ENCODE measurements at regions not wholly inside any gene's neighbourhood (a gene's known extent, or its start where the extent isn't known, plus 50 kb on each side); places are given as distances from the start of the nearest gene placed in this dataset.

DNA sequence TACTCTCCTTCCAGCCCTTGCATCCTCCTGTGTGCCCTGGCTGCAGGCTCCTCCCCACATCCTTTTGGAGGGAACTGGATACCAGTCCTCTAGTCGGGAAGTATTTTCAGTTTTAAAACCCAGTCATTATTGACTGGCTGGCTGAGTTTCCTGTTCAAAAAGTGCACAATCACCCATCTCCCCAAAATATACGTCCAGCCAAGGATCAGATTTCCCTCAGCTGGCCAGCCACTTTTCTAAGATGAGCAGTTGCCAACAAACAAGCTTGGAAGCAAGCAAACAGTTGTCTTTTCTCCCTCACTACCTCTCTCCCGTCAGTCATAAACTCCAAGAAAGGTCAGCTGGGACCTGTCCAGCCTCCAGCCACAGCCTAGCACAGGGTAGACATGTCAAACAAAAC is 147.7 kb upstream of the GALNT15 start:
- H3K4me3 ChIP-seq: no peak overlapping the region
- H3K27me3 ChIP-seq: no peaks in the 10 kb centered on the region
- peaks cover 0 to 4% of the 10 kb centered on the region in 2 donors for H3K4me1 ChIP-seq
- H3K9me3 ChIP-seq: no peaks in the 10 kb centered on the region
- TF ChIP-seq, protein P1, sequence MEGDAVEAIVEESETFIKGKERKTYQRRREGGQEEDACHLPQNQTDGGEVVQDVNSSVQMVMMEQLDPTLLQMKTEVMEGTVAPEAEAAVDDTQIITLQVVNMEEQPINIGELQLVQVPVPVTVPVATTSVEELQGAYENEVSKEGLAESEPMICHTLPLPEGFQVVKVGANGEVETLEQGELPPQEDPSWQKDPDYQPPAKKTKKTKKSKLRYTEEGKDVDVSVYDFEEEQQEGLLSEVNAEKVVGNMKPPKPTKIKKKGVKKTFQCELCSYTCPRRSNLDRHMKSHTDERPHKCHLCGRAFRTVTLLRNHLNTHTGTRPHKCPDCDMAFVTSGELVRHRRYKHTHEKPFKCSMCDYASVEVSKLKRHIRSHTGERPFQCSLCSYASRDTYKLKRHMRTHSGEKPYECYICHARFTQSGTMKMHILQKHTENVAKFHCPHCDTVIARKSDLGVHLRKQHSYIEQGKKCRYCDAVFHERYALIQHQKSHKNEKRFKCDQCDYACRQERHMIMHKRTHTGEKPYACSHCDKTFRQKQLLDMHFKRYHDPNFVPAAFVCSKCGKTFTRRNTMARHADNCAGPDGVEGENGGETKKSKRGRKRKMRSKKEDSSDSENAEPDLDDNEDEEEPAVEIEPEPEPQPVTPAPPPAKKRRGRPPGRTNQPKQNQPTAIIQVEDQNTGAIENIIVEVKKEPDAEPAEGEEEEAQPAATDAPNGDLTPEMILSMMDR (IDR thresholded peaks at IDR 0.05): no peak
- H3K27ac ChIP-seq: no peak overlapping the region
- no peaks in the 10 kb centered on the region for H3K36me3 ChIP-seq
- no peak for DNase-seq (ENCODE audit: low spot score)

DNA sequence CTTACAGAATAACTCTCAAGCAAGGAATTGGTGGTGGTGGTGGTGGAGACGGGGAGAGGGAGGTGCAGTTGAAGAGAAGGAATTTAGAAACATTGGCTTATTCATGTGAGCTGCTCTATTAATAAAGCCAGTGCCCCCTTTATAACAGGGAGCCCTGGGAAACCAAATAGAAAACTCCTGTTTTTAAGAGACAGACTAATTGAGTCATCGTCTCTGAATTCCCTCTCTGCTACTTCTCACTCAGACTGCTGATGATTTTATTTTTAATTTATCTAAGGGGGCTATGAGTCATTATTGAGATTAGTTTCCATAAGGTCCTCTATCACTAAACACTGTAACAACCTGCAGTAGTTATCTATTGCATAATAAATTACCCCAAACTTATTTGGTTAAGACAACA is 145.9 kb upstream of the GALNT15 start:
- DNase-seq (ENCODE audit: low spot score): no peak
- no peak overlapping the region for H3K4me3 ChIP-seq
- peaks cover 0 to 4% of the 10 kb centered on the region in 2 donors for H3K4me1 ChIP-seq
- H3K27ac ChIP-seq: no peak overlapping the region
- no peaks in the 10 kb centered on the region for H3K36me3 ChIP-seq
- no peaks in the 10 kb centered on the region for H3K9me3 ChIP-seq
- no peaks in the 10 kb centered on the region for H3K27me3 ChIP-seq
- TF ChIP-seq, protein P1 (IDR thresholded peaks at IDR 0.05): no peak

DNA sequence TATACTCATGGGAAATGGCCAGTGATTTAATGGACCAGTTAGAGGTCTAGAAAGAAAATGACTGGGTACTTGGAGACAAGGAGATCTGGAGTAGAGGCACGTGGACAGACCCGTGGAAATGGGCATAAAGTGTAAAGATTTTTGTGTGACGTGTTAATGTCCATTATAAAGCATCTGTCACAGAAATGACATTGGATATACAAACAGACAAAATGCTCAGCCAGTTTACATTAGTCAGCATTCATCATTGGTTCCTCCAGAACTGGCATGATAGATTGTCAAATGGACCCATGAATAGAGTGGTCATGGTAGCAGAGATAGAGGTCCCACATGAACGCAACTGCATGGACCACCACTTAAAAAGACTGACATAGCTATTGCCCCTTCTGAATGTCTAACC is 144.1 kb upstream of the GALNT15 start:
- TF ChIP-seq, protein P1 (IDR thresholded peaks at IDR 0.05): no peak
- Histone ChIP-seq H3K27ac (no peak overlapping the region), H3K27me3 (no peaks in the 10 kb centered on the region), H3K36me3 (no peaks in the 10 kb centered on the region), H3K4me1 (peaks cover 0 to 4% of the 10 kb centered on the region in 2 donors), H3K9me3 (no peaks in the 10 kb centered on the region), H3K4me3 (no peak overlapping the region)
- DNase-seq (ENCODE audit: low spot score): no peak

DNA sequence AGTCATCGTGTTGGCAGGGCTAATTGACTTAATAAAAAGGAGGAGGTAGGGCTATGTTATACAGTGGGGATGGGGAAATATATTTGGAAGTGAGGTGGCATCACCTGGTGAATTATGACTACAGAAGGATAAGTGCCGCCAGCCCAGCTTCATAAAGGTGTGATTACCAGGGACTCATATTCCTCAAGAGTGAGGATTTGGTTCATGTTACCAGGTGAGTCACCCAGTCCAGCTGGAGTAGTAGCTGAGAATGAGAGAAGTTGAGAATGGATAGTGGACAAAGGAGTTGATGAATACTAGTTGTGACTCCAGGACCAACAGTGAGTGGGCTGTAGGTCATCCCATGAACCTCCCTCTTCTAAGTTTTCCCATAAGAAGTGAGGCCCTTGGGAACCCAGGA is 143.0 kb upstream of the GALNT15 start:
- DNase-seq (ENCODE audit: low spot score): no peak
- H3K36me3 ChIP-seq: no peaks in the 10 kb centered on the region
- H3K4me1 ChIP-seq: peaks cover 0 to 4% of the 10 kb centered on the region in 2 donors
- no peak overlapping the region for H3K27ac ChIP-seq
- H3K27me3 ChIP-seq: no peaks in the 10 kb centered on the region
- TF ChIP-seq, protein P1 (IDR thresholded peaks at IDR 0.05): no peak
- H3K4me3 ChIP-seq: no peak overlapping the region
- no peaks in the 10 kb centered on the region for H3K9me3 ChIP-seq

DNA sequence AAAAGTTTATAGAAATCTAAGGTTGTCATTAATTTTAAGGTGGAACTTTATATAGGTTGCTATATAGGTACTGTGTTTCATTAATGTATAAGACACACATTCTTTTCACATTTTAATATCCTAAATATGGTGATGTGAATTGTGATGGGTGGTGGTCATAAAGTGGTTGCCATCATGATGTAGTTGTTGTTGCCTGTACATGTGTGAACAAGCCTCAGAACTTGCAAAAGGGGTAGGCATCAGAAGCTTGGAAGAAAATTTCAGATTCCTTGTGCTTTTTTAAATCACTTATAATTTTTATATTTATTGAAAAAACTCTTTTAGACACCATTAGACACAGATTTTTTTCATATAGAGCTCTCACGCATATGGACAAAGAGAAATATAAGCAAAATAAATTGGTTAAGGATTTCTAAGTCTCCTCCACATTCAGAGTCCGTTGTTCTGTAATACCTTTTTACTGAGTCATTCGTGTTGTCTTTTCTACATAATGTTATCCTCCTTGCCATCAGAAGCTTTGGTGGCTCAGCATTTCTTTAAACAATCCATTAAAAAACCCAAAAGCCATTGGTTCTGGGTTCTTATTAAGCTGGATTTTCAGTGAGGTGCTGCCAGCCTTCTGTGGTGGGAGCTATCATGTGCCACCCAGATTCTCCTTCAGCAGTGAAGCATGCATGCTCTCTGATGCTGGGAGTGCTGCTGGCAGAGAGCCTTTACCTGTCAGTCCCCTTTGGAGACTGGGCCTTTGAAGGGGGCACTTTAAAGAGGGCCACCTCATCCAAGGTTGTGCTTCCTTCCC is 140.4 kb upstream of the GALNT15 start:
- no peaks in the 10 kb centered on the region for H3K9me3 ChIP-seq
- TF ChIP-seq, protein P1 (IDR thresholded peaks at IDR 0.05): no peak
- H3K4me1 ChIP-seq: no peaks in the 10 kb centered on the region
- H3K27me3 ChIP-seq: no peaks in the 10 kb centered on the region
- H3K36me3 ChIP-seq: no peaks in the 10 kb centered on the region
- DNase-seq (ENCODE audit: low spot score): no peak
- no peak overlapping the region for H3K4me3 ChIP-seq
- no peak overlapping the region for H3K27ac ChIP-seq

DNA sequence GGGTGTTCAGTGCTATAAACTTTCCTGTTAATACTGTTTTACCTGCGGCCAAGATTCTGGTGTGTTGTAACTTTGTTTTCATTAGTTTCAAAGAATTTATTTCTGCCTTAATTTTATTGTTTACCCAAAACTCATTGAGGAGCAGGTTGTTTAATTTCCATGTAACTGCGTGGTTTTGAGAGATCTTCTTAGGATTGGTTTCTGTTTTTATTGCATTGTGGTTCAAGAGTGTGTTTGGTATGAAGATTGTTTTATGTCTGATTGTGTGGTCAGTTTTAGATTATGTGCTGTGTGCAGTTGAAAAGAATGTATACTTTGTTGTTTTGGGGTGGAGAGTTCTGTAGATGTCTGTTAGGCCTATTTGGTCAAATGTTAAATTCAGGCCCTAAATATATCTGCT is 133.5 kb upstream of the GALNT15 start:
- no peak for DNase-seq (ENCODE audit: low spot score)
- H3K27ac ChIP-seq: no peak overlapping the region
- no peaks in the 10 kb centered on the region for H3K36me3 ChIP-seq
- H3K4me1 ChIP-seq: no peaks in the 10 kb centered on the region
- no peaks in the 10 kb centered on the region for H3K9me3 ChIP-seq
- TF ChIP-seq, protein P1 (IDR thresholded peaks at IDR 0.05): no peak
- no peak overlapping the region for H3K4me3 ChIP-seq
- H3K27me3 ChIP-seq: no peaks in the 10 kb centered on the region

All from right atrium auricular region (tissue), 2 donors.